PC-9 (cell line): ENCODE measurements at regions not wholly inside any gene's neighbourhood (a gene's known extent, or its start where the extent isn't known, plus 50 kb on each side); places are given as distances from the start of the nearest gene placed in this dataset.

Experiments
- EZH2 ChIP-seq: fragments of 200-600 bp; sonication (generic); IDR thresholded peaks from 2 replicates; pipeline ENCODE4 v1.8.0; 2017; ENCODE audit warnings: antibody characterized with exemption, low read depth
- TF ChIP-seq, protein P1 (sequence below): fragments of 200-600 bp; sonication (generic); conservative IDR thresholded peaks from 2 replicates; pipeline ENCODE4 v1.6.1; 2017; ENCODE audit warnings: mixed run types, antibody characterized with exemption, mild to moderate bottlenecking, moderate library complexity

DNA sequence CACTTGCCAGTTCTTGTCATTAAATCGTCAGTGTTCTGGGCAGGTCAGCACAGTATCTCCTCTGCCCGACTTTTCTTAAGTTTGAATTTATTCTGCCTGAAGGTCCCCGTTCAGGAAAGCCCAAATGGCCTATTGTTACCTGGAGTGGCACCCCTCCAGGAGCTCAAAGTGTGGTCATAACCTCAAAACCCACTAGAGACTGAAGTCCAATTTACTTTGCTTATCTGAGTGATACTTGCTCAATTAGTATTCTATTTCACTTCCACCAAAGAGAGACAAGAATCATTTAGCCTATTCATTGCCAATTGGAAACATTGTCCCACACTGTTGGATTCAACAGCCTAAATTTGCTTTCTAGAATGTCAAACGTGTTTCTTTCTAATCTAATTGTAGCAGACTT is 375.3 kb downstream of the LNPK start:
- TF ChIP-seq, protein P1, sequence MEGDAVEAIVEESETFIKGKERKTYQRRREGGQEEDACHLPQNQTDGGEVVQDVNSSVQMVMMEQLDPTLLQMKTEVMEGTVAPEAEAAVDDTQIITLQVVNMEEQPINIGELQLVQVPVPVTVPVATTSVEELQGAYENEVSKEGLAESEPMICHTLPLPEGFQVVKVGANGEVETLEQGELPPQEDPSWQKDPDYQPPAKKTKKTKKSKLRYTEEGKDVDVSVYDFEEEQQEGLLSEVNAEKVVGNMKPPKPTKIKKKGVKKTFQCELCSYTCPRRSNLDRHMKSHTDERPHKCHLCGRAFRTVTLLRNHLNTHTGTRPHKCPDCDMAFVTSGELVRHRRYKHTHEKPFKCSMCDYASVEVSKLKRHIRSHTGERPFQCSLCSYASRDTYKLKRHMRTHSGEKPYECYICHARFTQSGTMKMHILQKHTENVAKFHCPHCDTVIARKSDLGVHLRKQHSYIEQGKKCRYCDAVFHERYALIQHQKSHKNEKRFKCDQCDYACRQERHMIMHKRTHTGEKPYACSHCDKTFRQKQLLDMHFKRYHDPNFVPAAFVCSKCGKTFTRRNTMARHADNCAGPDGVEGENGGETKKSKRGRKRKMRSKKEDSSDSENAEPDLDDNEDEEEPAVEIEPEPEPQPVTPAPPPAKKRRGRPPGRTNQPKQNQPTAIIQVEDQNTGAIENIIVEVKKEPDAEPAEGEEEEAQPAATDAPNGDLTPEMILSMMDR = no peak
- no peak for TF ChIP-seq EZH2
